Left hindlimb (tissue), 1 donor: ENCODE measurements at regions not wholly inside any gene's neighbourhood (a gene's known extent, or its start where the extent isn't known, plus 50 kb on each side); places are given as distances from the start of the nearest gene placed in this dataset.

Experiments used
- DNase-seq: peaks from one replicate; pipeline ENCODE4 v3.0.0-alpha.2; 2018

- DNase-seq, result no peak
Observed at GRCh38 chr16:59758848-59759247, 1024.7 kb upstream of the GOT2 start.

GRCh38 chr16:59754854-59755253 lies 1020.7 kb upstream of the GOT2 start:
- DNase-seq, result no peak

GRCh38 chr16:59749662-59750336 lies 1015.7 kb upstream of the GOT2 start:
- no peak for DNase-seq

GRCh38 chr16:59748531-59748930 lies 1014.4 kb upstream of the GOT2 start:
- DNase-seq, result no peak

- no peak for DNase-seq
Observed at GRCh38 chr16:59743504-59743903, 1009.4 kb upstream of the GOT2 start.

GRCh38 chr16:59740858-59741257 lies 1006.7 kb upstream of the GOT2 start:
- DNase-seq, result no peak

GRCh38 chr16:59737274-59737673 lies 1003.2 kb upstream of the GOT2 start:
- DNase-seq, result no peak

GRCh38 chr16:59733321-59733720 lies 999.2 kb upstream of the GOT2 start:
- DNase-seq, result no peak

- DNase-seq, result no peak
Observed at GRCh38 chr16:59729613-59730012, 995.5 kb upstream of the GOT2 start.

GRCh38 chr16:59719121-59719520 lies 985.0 kb upstream of the GOT2 start:
- DNase-seq, result no peak

GRCh38 chr16:59707436-59708226 lies 973.5 kb upstream of the GOT2 start:
- DNase-seq, result no peak

- DNase-seq, result no peak
Observed at GRCh38 chr16:59701963-59702930, 968.1 kb upstream of the GOT2 start.

GRCh38 chr16:59699786-59700185 lies 965.7 kb upstream of the GOT2 start:
- DNase-seq, result no peak

GRCh38 chr16:59698346-59699020 lies 964.4 kb upstream of the GOT2 start:
- DNase-seq, result peak; percentile 35

- no peak for DNase-seq
Observed at GRCh38 chr16:59697761-59698160, 963.6 kb upstream of the GOT2 start.

GRCh38 chr16:59697236-59697635 lies 963.1 kb upstream of the GOT2 start:
- DNase-seq, result no peak

- DNase-seq, result no peak
Observed at GRCh38 chr16:59696495-59696894, 962.4 kb upstream of the GOT2 start.

- DNase-seq, result no peak
Observed at GRCh38 chr16:59690216-59690615, 956.1 kb upstream of the GOT2 start.

GRCh38 chr16:59688006-59688405 lies 953.9 kb upstream of the GOT2 start:
- DNase-seq, result no peak

- DNase-seq, result no peak
Observed at GRCh38 chr16:59686405-59686804, 952.3 kb upstream of the GOT2 start.

- DNase-seq, result no peak
Observed at GRCh38 chr16:59684911-59685310, 950.8 kb upstream of the GOT2 start.

- DNase-seq, result no peak
Observed at GRCh38 chr16:59683709-59684108, 949.6 kb upstream of the GOT2 start.
